ENCODE measurements at regions not wholly inside any gene's neighbourhood (a gene's known extent, or its start where the extent isn't known, plus 50 kb on each side); places are given as distances from the start of the nearest gene placed in this dataset.

- TF ChIP-seq CTCF (conservative IDR thresholded peaks at IDR 0.05; ENCODE audit: low read depth, low read length) (no peak), POLR2A (IDR thresholded peaks at IDR 0.05; ENCODE audit: low read depth, low read length) (no peak), RCOR1 (IDR thresholded peaks at IDR 0.05; ENCODE audit: insufficient replicate concordance, low read length) (no peak), SMC3 (IDR thresholded peaks at IDR 0.05; ENCODE audit: low read depth, low read length) (no peak), USF2 (IDR thresholded peaks at IDR 0.05; ENCODE audit: low read depth, low read length) (no peak), BHLHE40 (IDR thresholded peaks at IDR 0.05; ENCODE audit: low read depth, low read length) (no peak)
Observed at GRCh38 chr10:35722226-35722625, 80.1 kb upstream of the FZD8 start.

Measured in IMR-90 (cell line).